ENCODE measurements at regions not wholly inside any gene's neighbourhood (a gene's known extent, or its start where the extent isn't known, plus 50 kb on each side); places are given as distances from the start of the nearest gene placed in this dataset.
"Not testable (repeated sequence)": the region's sequence is repeated elsewhere in the genome, so short reads cannot be mapped to it uniquely, and the experiment has no call there.

DNA sequence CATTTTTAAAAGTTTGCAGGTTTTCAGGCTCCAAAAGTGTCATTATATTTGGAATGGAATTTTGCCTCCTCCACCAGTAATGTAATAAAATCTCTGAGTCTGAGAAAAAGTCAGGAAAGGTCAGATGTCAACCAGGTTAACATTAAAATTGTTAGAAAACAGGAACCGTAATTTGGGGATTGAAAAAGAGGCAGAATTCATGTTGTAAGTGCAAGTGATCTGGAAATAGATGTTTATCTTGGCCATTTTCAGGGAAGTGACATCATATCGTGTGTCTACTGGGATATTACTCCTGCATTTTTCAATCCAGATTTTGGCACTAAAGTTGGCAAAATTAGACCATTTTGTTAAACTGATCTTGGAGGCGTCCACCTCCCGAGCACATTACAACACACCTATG, 428.5 kb upstream of the MGMT start:
- no peak for DNase-seq

- no peak for DNase-seq
Measured at GRCh38 chr10:129039406-129040370, 427.4 kb upstream of the MGMT start.

DNA sequence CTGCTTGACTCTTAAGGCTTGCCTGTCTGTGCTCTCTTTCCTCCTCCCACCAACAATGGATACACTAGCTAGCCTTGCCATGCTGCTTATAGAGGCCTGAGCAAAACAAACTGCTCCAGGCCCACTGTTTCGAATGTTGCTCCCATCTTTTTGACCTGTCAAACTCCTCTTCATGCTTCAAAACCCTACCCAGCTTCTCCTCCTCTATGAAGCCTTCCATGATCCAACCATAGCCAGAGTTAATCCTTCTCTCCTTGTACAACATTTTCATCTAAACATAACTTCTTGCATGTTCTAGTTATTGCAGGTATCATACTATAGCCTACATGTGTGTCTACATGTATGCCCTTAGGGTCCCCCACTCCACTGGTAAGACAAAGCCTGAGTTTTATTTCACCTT, 426.7 kb upstream of the MGMT start:
- DNase-seq: no peak

- no peak for DNase-seq
Measured at GRCh38 chr10:129041916-129042315, 425.1 kb upstream of the MGMT start.

DNA sequence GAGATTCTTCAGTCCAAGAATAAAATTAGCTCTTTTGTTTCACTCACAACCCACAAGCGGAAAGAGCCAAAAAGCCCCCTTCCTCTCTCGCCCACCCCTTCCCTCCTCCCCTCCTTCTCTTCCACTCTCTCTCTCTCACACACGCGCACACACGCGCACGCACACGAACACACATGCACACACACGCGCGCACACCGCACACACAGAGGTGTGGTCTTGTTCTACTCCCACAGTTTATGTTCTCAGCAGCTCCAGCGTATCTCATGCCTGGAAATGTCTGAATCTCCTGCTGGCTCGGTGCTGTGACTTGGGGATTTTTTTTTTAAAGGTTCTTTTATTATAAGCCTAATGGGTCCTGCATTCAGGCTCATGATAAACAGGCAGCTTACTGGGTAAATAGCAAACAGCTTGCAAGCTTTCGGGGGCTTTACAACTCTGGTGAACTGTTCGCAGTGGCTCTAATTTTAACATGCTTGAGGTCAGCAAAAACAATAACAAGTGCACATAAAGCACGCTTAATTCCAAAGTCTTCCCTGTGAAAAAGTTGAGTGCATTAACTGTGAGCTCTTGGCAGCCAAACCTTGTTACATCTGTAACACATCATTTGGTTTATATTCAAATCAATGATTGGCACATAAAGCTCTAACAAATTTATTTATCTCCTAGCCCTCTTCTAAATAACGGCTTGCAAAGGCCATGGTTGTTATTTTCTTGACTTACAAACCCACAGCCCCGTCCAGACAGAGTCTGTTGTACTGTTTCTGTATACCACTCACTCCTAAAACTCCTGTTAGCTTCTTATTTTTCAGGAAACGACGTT, 424.1 kb upstream of the MGMT start:
- no peak for DNase-seq

DNA sequence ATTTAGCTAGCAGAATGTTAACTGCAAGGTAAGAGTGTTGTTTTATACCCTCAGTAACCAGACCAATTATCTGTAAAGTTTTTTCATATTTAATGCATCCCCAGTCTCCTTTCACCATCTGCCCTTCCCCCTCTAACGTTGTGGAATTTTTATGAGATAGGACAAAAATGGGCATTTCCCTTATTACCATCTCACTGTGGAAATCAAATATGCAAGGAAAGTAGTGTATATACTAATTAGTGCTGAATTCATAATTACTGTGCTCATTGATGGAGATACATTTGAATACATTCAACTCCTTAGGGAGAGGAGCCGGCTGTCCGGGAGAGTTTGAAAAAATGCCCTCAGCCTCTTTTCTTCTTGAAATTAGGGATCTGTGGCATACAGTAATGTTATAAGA, 423.4 kb upstream of the MGMT start:
- DNase-seq: no peak

DNA sequence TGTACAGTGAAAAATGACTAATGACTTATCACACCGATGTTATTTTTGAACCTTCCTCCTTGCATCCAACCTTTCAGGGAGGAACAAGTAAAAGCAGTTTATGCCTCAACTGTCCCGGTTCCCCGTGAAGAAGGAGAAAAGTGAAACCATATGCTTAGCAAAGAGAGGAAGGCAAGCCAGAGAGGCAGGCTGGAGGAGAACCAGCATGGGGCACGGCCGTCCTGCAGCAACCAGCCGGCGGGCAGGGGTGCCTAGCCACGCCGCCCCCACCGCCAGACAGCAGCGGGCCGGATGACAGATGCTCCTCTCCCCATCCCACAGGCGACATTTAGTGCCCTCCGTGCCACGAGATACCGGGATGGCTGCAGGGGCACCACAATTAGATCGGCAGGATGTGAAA, 421.4 kb upstream of the MGMT start:
- DNase-seq: no peak

- no peak for DNase-seq
Measured at GRCh38 chr10:129046065-129046681, 420.9 kb upstream of the MGMT start.

- no peak for DNase-seq
Measured at GRCh38 chr10:129046962-129047361, 420.1 kb upstream of the MGMT start.

DNA sequence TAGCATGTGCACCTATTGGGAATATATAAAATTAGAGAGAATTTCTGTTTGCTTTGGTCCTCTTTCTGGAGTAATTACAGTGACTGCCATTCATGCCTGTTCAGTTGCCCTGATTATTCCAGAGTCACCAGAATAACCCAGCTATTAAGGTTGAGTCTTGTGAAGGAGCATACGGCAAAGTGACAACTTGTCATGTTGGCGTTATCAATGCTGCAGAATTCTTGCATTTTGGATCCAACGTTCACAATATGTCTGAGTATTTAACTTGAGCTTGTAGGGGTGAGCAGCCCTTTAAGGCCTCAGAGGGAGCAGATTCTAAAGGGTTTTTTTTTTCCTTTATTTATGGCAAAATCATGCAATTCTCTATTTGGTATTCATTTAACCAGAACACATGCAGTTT, 419.4 kb upstream of the MGMT start:
- no peak for DNase-seq

DNA sequence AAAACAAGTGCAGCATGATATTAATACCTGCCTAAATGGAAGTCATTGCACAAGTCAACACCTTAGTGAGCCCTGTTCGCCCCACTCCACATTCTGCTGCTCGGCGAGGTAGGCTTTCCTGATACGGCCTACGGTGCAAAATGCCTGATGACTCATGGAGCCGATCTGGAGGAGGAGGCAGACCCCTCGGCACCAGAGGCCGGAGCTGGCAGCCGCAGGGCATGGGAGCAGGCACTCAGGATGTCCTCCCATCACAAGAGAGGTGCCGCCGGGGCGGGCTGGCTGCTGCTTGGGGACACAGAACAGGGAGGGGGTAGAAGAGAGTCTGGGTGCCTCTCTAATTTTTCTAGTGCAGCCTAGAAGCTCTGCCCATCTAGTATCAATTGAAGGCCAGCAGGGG, 418.5 kb upstream of the MGMT start:
- no peak for DNase-seq

GRCh38 chr10:129049501-129049900, 417.5 kb upstream of the MGMT start:
- no peak for DNase-seq

DNA sequence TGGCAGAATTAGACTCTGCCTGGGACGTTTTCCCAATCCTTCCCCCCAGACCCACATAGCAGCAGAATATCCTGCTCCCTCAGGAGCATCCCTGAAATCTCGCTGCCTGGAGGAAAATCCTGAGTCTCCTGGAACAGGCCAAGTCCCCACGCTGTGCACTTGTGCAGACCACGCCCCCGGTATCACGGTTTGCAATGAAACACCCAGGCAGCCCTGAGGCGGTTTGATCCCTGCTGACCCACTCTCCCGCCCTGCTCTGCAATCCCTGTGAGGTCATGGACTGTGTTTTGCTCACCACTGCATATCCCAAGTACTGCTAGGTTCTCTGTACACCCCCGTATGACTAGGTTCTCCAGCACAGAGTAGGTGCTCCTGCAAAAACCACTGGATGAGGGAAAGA, 411.8 kb upstream of the MGMT start:
- no peak for DNase-seq

- no peak for DNase-seq
Measured at GRCh38 chr10:129055986-129056385, 411.1 kb upstream of the MGMT start.

DNA sequence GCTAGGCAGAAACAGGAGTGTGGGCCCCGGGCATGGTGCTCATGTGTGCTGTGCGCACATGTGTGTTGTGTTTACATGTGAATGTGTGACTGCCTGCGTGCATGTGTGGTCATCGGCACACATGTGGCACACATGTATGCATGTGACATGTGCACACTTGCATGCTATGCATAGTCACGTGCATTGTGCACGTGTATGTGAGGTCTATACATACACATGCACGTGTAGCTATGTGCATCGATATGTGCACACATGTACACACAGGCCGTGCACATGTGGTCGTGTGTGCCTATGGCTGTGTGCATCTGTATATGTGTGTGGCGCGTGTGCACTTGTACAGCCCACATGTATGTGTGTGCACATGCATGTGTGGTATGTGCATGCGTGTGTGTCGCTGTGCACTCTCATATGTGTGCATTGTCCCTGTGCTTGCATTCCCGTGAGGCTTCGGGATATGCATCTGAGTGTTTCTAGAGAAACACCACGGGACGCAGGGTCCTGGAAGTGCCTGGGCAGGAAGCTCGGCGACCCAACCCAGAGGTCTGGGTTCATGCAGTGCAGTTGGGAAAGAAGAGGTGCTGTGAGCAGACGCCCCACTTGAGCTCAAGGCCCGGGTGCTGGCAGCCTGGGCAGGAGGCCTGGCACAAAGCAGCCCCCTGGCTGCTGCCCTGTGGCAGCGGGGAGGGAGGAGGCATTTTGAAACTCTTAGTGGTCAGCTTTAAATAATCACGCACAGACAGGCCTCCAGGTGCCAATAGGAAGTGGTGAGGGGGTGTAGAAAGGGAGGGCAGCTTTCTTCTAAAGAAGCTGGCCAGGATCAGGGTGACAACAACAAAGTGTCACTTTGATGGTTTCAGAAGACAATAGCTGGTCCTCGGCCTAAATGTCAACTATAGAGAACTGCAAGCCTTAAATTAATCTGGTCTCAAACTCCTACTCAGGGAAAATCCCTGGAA, 410.0 kb upstream of the MGMT start:
- DNase-seq: no peak

- DNase-seq: no peak
Measured at GRCh38 chr10:129057856-129058663, 409.0 kb upstream of the MGMT start.

DNA sequence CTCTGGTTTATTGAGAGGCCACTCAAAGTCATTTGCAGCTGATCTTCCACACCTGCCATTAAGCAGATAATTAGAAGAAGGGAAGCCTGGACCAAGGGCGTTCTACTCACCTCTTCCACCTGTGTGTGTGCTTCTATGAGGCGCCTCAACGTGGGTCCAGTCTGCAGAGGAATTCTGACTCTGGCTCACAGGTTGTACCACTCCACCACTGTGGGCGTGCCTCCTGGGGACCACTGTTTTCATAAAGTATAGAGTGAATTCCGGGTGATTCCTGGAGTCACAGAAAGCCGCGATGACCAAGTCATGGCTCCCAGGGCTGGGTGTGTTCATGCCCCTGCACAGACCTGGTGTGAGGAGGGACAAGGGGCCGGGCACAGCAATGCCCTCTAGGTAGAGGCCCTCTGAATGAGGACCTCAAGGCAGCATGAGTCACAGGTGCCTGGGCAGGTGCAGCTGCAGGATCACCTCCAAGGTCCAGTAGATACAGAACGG, 408.3 kb upstream of the MGMT start:
- DNase-seq: no peak

GRCh38 chr10:129059977-129060376, 407.1 kb upstream of the MGMT start:
- DNase-seq: no peak

- DNase-seq: no peak
Measured at GRCh38 chr10:129063212-129063611, 403.8 kb upstream of the MGMT start.

- no peak for DNase-seq
Measured at GRCh38 chr10:129063877-129064276, 403.2 kb upstream of the MGMT start.

DNA sequence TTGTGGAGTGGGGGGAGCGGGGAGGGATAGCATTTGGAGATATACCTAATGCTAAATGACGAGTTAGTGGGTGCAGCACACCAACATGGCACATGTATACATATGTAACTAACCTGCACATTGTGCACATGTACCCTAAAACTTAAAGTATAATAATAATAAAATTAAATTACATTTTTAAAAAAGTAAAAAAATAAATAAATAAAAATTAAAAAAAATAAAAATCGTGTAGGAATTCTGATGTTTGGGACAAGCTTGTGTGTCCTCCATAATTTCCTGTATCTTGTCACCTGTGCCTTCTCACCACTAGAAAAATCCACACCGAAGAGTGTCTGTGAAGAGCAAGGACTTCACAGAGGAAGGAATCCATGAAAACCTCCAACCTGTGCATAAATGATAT, 400.5 kb upstream of the MGMT start:
- not testable (repeated sequence) for DNase-seq
